HG03025 (cell line): ENCODE measurements at regions not wholly inside any gene's neighbourhood (a gene's known extent, or its start where the extent isn't known, plus 50 kb on each side); places are given as distances from the start of the nearest gene placed in this dataset.

Experiments used
- ATAC-seq: cut with Tn5 transposase; IDR thresholded peaks from one replicate; pipeline ENCODE4 v1.9.1; 2021; ENCODE audit warnings: mild to moderate bottlenecking, moderate library complexity; ENCODE audit not compliant: unreplicated experiment, low FRiP score

DNA sequence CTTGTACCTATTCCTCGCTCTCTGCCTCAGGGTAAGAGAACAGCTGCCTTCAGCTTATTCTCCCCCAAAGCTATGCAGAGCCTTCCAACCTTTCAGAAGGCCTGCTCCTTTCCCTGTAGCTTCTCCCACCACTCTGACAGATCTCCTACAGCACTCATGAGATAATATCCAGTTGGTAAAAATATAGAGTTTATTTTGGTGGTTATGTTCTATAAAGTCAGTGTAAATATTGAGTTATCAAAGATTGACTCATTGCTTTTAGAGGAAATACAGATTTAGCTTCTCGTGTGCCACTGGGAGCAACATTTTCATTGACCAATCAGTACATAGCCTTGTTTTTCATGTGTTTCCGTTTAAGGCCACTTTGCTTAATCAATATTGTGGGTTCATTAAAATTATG is 216.2 kb upstream of the TECRL start:
- no peak for ATAC-seq

DNA sequence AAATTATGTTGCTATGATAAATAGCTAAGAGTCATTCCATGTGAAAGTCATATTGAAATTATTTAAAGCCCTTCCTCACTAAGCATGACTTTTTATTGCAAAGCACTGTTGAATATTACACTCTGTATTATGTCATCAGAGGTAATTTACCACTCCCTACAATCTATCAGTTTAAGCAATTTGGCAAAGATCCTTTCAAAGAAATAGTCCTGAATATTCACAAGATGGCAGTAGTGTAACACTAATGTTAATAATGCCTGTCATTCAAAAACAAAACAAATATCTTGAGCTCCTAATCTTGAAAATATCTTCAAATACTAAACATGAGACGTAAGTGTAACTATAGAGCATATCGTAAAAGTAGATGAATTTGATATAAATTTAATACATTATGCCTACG is 208.6 kb upstream of the TECRL start:
- ATAC-seq, result no peak

DNA sequence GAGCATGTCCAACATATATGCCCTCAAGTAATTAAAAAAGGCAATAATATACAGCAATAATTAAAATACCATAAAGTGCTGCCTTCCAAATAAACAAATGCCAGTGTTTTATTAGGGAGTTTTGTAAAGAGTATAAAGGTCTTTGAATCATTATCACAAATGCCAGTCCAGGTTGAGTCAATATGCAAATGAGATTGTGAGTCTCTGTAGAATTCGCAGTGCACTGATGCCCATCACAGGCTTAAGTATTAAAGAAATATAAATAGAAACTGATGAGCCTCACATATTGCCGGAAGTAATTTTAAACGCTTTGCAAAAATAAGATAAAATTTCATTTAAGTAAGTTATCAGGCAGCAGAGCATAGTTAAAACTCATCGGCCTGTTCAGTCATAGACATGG is 205.0 kb upstream of the TECRL start:
- ATAC-seq, result no peak

DNA sequence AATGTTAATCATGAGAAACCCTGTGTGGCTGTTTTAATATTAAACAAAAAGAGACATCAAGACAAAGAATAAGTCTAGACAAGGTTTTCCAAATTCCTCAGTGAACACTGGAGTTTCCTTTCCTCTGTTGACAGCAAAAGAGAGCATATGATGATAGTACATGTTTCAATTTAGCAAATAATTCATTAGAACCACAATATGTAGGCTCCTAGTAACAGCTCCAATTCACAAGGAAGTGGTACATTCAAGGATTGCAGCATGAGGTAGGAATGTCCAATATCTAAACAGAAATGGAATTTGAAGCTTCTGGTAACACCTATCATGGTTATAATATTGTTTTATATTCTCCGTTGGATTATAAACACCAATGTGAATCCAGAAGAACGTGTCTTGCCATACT is 203.8 kb upstream of the TECRL start:
- ATAC-seq, result no peak

DNA sequence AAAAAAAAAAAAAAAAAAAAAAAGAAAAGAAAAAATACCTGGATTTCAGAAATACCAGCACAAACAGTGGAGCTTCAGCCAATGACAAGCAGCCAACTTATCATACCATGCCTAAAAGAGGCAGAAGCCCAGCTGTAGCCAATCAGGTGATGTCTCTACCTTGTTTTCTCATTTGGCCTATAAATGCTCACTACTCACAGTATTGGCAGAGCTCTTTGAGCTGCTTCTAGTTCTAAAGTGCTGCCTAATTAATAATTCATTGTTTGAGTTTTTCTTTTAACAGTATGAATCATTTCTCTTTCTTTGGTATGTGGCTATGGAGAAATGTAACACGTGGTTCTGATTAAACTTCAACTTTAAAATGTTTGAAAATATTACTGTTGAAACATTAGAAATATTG is 188.8 kb upstream of the TECRL start:
- ATAC-seq, result no peak

DNA sequence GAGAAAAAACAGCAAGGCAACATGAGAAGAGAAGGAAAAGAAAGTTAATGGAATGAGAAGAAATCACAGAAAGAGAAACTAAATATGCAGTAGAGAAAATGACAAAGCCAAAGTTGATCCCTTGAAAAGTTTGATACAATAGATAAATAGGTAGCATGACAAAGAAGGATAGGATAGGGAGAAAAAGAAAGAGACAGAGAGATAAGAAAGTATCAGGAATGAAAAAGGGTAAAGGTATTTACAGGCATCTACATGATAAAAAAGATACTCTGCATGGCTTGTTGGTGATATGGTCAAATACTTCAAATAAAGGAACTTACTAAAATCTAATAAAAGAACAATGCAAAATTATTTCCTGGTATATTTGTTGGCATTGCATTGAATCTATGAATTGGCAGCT is 185.5 kb upstream of the TECRL start:
- ATAC-seq, result no peak

DNA sequence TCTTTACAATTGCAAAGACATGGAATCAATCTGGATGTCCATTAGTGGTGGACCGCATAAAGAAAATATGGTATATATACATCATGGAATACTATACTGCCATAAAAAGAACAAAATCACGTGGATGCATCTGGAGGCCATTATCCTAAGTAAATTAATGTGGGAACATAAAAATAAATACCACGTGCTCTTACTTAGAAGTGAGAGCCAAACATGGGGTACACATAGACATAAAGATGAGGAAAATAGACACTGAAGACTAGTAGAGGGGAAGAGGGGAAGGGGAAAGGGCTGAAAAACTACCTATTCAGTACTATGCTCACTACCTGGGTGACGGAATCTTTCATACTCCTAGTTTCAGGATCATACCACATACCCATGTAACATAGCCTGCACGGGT is 179.3 kb upstream of the TECRL start:
- ATAC-seq, result no peak

DNA sequence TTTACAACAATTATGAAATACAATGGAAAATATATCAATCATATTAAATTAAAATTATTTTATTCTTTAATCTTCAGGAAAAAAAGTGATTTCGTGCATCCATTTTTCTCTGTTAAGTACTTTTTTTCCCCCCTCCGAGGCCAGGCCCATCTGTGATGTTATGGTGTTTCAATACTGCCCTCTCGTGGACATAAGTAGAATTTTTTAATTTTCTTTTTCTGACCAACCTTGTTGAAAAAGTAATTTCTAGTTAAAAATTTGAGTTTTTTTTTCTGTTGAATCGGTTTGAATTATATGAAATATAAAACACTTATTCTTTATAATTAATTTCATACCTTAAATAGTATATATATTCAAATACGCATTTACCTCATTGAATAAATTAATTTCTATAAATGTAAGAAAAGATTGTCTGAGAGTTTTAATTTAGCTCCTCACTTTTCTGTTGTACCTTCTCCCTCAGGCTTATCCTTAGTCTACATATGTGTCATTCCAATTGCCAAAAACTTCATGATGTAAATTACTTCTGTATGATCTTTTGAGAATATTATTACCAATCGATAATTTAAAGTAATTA is 175.8 kb upstream of the TECRL start:
- ATAC-seq, result no peak

DNA sequence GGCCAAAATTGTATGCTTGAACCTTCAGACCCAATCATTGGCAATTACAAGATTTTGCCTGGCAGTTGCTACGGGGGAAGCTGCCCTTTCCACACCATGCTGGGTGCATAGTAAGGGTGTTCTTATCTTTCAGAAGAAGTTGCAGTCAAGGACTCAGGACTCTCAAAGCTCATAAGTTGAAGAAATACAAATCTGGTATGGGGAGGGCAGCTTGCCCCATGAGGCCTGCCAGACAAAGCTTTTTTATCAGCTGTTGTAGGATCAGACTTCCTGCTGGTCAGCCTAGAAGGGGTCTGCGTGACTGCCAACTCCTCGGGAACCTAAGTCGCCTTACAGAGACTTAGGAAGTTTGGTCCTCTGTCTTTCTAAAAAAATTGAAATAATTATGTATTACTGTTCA is 174.9 kb upstream of the TECRL start:
- no peak for ATAC-seq

DNA sequence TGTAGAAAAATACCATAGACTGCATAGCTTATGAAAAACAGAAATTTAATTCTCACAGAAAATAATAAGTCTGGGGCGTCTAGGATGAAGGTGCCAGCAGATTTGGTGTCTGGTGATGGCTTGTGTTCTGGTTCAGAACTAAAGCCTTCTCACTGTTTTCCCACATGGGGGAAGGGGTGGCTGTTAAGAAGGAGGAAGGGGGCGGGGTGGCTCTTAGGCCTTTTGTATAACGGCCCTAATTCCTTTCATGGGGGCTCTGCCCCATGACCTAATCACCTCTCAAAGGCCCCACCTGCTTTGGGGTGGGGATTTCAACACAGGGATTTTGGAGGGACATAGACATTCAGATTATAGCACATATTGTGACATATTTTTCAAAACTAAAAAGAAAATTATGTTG is 173.2 kb upstream of the TECRL start:
- no peak for ATAC-seq

DNA sequence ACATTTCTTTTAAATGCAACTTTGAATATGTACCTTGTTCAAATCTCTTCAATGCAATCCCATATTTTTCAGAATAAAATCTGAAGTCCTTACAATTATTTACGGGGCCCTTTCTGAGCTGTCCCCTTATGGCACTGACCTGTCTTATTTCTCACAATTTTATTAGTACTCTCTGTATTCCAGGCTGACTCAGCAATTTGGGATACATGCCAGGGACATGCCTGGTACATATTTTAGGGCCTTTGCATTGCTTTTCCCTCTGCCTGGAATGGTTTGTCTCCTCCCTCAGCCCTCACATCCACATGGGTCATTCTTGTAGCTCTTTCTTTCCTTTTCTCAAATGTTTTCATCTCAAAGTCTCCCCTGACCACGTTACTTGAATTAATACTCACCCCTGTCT is 172.2 kb upstream of the TECRL start:
- ATAC-seq, result no peak

DNA sequence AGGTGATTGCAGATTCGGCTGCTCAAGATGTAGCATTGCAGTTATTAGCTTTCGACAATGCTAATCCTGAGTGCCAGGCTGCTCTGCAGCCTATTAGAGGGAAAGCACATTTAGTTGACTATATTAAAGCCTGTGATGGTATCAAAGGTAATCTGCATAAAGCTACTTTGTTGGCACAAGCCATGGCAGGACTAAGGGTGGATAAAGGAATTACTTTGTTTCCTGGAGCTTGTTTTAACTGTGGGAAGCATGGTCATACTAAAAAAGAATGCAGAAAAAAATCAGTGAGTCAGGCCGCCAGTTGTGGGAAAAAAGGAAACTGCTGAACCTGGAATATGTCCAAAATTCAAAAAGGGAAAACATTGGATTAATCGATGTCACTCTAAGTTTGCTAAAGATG is 154.9 kb upstream of the TECRL start:
- no peak for ATAC-seq

DNA sequence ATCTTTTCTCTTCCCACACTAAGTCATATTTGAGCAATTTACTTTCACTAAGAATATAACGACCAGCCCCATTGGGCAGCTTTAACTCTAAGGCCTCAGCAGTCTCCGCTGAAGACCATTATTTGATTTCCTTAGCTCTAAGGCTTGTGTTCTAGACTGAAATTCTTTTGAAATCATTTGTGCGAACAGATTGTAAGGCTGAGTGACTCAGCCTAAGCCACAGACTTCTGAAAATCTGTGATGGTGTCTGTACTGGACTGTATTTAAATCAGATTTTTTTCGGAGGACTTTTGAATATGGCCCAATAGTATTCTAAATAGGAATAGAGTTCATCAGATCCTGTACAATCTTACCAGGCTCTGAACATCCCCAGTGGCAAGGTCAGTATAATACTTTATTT is 150.3 kb upstream of the TECRL start:
- no peak for ATAC-seq

DNA sequence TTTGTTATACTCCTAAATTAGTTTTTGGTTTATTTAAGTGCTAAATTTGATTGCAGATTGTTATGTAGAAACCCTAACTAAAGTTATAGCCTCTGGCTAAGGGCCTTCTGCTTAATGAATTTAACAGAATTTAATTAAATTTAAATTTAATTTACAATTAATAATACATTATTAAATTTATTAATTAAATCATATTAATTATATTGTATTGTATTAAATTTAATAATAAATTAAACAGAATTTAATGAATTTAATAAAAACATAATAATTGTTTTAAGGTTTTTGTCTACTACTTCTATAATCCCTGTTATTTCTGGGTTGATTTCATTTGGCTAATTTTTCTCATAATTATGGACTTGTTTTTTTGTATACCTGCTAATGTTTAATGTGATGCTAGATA is 141.9 kb upstream of the TECRL start:
- ATAC-seq, result no peak

DNA sequence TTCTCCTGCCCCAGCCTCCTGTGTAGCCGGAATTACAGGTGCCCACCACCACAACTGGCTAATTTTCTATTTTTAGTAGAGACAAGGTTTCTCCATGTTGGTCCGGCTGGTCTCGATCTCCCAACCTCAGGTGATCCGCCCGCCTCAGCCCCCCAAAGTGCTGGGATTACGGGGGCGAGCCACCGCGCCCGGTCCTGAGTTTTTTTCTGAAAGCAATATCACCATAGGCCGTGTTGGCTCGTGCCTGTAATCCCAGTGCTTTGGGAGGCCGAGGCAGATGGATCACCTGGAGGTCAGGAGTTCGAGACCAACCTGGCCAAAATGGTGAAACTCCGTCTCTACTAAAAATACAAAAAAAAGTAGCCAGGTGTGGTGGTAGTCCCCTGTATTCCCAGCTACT is 136.3 kb upstream of the TECRL start:
- no peak for ATAC-seq

DNA sequence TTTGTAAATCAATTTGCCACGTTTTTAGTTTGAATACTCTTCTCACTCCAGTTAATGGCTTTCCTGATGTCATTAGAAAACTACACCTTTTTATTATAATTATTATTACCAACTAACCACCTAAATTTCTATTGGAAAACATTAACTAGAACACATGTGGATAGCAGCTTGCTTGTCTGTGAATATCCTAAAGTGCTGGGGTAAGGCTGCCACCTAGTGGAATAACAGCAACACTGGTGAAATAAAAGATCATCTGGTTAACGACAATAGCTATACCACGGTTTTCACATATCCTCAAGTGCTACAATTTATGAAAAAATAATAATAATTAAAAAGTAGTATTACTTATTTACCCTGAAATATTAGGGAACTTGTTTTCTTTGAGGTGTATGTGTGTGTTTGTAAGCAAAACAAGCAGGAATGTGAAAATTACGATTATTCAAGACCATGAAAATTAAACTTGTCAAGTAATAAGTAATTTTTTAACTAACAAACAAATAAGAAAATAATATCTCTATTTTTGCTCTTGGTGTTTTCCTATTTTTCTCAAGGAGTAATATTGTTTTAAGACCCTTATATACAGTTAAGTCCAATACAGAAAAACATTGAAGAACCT is 130.1 kb upstream of the TECRL start:
- ATAC-seq, result peak; percentile 91

DNA sequence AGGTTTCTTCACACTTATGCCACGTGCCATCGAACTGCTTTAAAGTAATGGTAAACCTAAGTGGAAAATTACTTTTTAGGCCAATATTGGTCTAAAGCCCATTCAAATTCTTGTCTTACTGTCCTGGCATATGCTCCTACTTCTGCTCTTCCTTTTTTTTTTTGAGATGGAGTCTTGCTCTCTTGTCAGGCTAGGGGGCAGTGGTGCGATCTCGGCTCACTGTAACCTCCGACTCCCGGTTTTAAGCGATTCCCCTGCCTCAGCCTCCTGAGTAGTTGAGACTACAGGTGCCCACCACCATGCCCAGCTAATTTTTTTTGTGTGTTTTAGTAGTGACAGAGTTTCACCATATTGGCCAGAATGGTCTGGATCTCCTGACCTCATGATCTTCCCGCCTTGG is 129.0 kb upstream of the TECRL start:
- no peak for ATAC-seq

DNA sequence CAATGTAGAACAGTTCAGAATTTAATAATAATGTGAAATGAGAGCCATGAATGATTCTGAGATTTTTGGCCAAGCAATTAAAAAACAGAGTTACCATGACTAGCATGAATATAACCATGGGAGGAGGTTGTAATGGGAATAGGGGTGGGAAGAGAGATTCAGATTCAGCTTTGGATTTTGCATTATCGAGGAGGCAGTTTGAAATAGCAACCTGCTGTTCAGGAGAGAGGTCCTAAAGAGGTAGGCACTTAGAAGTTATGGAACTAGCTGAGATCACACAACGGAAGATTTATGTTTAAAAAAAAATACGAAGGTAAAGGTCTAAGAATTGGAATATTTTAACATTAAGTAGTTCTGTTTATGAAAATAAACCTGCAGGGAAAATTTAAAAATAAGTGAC is 124.4 kb upstream of the TECRL start:
- ATAC-seq, result no peak

DNA sequence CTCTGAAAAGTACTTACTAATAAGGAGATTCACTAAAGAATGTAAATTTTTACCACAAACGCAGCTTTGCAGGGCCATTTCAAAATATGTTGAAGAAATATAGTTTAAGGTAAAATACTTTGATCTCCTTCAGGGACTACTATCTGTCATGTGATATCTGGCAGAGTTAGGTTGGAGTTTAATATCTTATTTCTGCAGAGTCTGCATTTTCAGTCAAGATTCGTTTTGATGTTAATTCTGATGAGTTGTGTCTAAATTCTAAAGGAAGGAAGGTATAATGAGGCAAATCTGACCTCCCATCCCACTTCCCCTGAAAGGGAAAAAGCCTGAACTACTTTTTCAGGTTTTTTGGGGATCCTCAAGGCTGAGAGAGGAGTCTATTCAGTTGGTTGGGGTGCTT is 123.9 kb upstream of the TECRL start:
- ATAC-seq, result no peak

DNA sequence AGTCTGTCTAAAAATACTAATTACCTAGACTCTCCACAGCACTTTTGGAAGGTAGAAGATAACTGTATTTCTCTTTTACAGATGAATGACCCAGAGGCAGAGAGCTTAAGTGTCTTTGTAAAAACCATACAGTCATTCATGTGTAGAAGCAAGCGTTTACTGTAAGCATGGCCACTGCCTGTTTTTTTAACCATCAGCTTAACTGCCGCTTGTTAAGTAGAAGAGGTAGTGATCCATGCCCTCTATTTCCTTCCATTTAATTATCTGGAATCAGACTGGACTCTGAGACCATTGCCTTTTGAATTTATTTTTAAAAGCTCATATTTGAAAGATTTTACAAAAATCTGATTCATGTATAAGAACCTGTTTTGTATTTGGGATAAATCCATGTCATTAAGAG is 111.2 kb upstream of the TECRL start:
- no peak for ATAC-seq

DNA sequence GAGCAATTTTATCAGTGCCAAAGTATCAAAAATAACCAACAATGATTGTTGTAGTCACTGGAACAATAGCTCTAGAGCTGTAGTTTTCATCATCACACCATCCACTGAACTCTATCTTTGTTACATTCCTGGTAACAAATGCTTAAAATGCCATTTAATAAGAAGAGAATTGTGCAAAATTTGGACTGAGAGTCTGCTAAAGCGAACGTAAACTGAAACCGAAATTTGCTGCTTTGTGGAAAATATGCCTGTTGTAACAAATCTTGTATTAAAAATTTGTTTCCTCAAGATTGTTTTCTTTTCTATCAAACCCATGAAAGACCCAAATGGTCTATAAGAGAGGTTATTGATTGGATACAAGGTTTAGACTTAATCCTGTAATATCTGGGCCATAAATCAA is 109.3 kb upstream of the TECRL start:
- ATAC-seq, result no peak

DNA sequence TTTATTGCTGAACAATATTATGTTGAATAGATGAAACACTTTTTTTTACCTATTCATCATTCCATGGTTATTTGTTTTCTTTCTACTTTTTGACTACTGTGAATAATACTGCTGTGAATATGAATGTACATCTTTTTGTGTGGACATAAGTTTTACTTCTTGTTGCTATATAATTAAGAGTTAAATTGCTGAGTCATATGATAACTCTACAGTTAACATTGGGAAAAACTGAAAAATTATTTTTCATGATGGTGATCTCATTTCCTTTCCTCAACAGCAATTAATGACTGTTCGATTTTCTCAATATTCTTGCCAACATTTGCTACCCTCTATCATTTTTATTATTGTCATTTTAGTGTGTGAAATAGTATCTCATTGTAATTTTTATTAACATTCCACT is 106.9 kb upstream of the TECRL start:
- ATAC-seq, result no peak

DNA sequence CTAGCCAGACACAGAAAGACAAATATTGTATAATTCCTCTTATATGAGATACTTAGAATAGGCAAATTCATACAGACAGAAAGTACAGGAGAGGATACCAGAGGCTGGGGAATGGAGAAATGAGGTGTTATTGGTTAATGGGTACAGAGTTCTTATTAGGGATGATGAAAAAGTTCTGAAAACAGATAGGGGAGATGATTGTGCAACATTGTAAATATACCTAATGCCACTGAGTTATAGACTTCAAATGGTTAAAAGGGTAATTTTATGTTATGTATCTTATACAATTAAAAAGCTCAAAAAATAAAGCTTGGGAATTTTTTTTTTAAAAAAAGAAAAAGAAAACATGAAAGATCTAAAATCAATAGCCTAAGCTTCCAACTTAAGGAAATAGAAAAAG is 98.8 kb upstream of the TECRL start:
- no peak for ATAC-seq
